ENCODE measurements at regions not wholly inside any gene's neighbourhood (a gene's known extent, or its start where the extent isn't known, plus 50 kb on each side); places are given as distances from the start of the nearest gene placed in this dataset.

DNA sequence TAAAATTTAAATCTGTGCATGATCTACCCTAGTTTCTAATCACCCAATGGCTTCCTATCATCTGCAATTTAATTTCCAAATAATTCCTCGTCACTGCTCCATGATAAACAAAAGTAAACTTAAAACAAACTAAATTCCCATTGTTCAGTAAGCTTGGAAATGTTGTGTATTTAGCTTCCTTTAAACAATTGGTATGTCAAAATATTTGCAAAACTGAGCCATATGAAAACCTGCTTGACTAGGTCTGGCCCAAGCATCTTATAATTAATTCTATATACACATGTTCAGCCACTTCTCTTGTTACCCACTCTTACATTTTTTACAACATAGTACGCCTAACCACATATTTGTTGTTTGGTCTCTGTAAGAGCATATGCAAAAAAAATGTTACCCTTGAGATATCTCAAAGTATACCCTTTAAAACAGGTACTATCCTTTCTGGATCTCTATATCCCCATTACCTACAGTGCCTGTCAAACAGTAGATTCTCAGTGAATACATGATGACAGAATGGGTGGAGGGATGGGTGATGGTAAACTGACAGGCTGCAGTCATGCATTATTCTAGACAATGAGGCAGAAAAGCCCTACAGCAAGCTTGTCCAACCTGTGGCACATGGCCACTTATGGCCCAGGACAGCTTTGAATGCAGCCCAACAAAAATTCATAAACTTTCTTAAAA, 1277.9 kb upstream of the TENM4 start:
- in situ Hi-C loops (cut with HindIII; ENCODE audit: extremely low pct_ligation_motif_present, low pct_unique_long_range_greater_than_20kb): no loop called here
- no peaks in the 10 kb centered on the region for H3K4me1 ChIP-seq (ENCODE audit: insufficient read depth, low read length)
- ChIA-PET POLR2A (no interaction called here), CTCF (ENCODE audit: low intra/inter-chr PET ratio, low total read pairs) (no interaction called here)
- H3K27ac ChIP-seq (ENCODE audit: extremely low read length, insufficient read depth, low read length): no peak overlapping the region
- H3K9me3 ChIP-seq (ENCODE audit: low read length): no peaks in the 10 kb centered on the region
- H3K36me3 ChIP-seq (replicated peaks in 1 of 2; ENCODE audit: control insufficient read depth in 1 of 2, insufficient read depth in 2 of 2, low read length in 2 of 2): no peaks in the 10 kb centered on the region
- H3K4me2 ChIP-seq (ENCODE audit: low read depth, low read length): no peak overlapping the region
- H3K79me2 ChIP-seq (ENCODE audit: insufficient read depth, low read length): no peaks in the 10 kb centered on the region
- no TSS peak for BruUV-seq (replicated peaks)
- FAIRE-seq (no peak), DNase-seq (ENCODE audit: low spot score) (no peak), ATAC-seq (no peak)
- WGBS (ENCODE audit: low lambda C conversion rate): 7% methylated on average over 2 of the region's 2 CpGs
- intact Hi-C loops (cut with micrococcal nuclease; ENCODE audit: unreplicated experiment): no loop called here
- no peak overlapping the region for H3K4me3 ChIP-seq (replicated peaks in 1 of 3; ENCODE audit: insufficient read depth in 1 of 3, low read depth in 2 of 3, low read length in 3 of 3)
- no peak overlapping the region for H3K9ac ChIP-seq (ENCODE audit: insufficient read depth, low read depth, low read length)
- H4K20me1 ChIP-seq (ENCODE audit: insufficient read depth, low read length): no peaks in the 10 kb centered on the region
- H3K27me3 ChIP-seq (ENCODE audit: control insufficient read depth in 1 of 2, insufficient read depth in 2 of 2, low read length in 2 of 2): no peaks in the 10 kb centered on the region
- H2AFZ ChIP-seq (ENCODE audit: low read length): no peak overlapping the region
- TF ChIP-seq ZSCAN29 (CRISPR knock-in tag; conservative IDR thresholded peaks at IDR 0.05) (no peak), KLF15 (CRISPR knock-in tag; IDR thresholded peaks at IDR 0.05; ENCODE audit: borderline replicate concordance) (no peak), SP1 (IDR thresholded peaks at IDR 0.05) (no peak), SP1 (CRISPR knock-in tag; IDR thresholded peaks at IDR 0.05) (no peak), CENPT (CRISPR knock-in tag; IDR thresholded peaks at IDR 0.05; ENCODE audit: low read depth) (no peak), GABPB1 (CRISPR knock-in tag; IDR thresholded peaks at IDR 0.05) (no peak), ZFP36L2 (CRISPR knock-in tag; IDR thresholded peaks at IDR 0.05) (no peak), ZNF672 (CRISPR knock-in tag; IDR thresholded peaks at IDR 0.05) (no peak)
- TF ChIP-seq, protein P1, sequence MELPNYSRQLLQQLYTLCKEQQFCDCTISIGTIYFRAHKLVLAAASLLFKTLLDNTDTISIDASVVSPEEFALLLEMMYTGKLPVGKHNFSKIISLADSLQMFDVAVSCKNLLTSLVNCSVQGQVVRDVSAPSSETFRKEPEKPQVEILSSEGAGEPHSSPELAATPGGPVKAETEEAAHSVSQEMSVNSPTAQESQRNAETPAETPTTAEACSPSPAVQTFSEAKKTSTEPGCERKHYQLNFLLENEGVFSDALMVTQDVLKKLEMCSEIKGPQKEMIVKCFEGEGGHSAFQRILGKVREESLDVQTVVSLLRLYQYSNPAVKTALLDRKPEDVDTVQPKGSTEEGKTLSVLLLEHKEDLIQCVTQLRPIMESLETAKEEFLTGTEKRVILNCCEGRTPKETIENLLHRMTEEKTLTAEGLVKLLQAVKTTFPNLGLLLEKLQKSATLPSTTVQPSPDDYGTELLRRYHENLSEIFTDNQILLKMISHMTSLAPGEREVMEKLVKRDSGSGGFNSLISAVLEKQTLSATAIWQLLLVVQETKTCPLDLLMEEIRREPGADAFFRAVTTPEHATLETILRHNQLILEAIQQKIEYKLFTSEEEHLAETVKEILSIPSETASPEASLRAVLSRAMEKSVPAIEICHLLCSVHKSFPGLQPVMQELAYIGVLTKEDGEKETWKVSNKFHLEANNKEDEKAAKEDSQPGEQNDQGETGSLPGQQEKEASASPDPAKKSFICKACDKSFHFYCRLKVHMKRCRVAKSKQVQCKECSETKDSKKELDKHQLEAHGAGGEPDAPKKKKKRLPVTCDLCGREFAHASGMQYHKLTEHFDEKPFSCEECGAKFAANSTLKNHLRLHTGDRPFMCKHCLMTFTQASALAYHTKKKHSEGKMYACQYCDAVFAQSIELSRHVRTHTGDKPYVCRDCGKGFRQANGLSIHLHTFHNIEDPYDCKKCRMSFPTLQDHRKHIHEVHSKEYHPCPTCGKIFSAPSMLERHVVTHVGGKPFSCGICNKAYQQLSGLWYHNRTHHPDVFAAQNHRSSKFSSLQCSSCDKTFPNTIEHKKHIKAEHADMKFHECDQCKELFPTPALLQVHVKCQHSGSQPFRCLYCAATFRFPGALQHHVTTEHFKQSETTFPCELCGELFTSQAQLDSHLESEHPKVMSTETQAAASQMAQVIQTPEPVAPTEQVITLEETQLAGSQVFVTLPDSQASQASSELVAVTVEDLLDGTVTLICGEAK (IDR thresholded peaks at IDR 0.05): no peak
- TF ChIP-seq, protein P1 (CRISPR knock-in tag; IDR thresholded peaks at IDR 0.05): no peak
- TF ChIP-seq, protein P2, sequence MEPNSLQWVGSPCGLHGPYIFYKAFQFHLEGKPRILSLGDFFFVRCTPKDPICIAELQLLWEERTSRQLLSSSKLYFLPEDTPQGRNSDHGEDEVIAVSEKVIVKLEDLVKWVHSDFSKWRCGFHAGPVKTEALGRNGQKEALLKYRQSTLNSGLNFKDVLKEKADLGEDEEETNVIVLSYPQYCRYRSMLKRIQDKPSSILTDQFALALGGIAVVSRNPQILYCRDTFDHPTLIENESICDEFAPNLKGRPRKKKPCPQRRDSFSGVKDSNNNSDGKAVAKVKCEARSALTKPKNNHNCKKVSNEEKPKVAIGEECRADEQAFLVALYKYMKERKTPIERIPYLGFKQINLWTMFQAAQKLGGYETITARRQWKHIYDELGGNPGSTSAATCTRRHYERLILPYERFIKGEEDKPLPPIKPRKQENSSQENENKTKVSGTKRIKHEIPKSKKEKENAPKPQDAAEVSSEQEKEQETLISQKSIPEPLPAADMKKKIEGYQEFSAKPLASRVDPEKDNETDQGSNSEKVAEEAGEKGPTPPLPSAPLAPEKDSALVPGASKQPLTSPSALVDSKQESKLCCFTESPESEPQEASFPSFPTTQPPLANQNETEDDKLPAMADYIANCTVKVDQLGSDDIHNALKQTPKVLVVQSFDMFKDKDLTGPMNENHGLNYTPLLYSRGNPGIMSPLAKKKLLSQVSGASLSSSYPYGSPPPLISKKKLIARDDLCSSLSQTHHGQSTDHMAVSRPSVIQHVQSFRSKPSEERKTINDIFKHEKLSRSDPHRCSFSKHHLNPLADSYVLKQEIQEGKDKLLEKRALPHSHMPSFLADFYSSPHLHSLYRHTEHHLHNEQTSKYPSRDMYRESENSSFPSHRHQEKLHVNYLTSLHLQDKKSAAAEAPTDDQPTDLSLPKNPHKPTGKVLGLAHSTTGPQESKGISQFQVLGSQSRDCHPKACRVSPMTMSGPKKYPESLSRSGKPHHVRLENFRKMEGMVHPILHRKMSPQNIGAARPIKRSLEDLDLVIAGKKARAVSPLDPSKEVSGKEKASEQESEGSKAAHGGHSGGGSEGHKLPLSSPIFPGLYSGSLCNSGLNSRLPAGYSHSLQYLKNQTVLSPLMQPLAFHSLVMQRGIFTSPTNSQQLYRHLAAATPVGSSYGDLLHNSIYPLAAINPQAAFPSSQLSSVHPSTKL (CRISPR knock-in tag; IDR thresholded peaks at IDR 0.05): no peak
